Fibroblast of the conjunctiva (primary cell): ENCODE measurements at regions not wholly inside any gene's neighbourhood (a gene's known extent, or its start where the extent isn't known, plus 50 kb on each side); places are given as distances from the start of the nearest gene placed in this dataset.

Source experiments
- DNase-seq: peaks from one replicate; pipeline ENCODE4 v3.0.0-alpha.2; 2010; ENCODE audit warnings: low read depth

DNA sequence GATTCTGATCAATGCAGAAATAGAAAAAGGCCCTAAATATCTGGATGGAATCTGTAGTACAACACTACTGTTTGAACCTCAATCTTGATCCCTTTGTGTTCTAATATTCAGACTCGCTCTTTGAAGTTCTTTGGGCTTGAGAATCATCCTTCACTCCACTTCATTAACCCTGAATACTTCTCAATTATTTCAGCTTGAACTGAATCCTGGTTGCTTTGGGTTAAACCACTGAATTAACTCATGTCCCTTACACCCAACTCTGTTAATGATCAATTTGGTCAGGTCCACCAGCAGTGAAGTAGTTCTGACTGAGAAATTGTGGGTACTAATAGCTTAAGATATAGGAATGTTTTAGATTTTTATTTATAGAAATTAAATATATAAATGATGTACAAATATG lies 1707.2 kb upstream of the ACO1 start:
- DNase-seq: no peak

DNA sequence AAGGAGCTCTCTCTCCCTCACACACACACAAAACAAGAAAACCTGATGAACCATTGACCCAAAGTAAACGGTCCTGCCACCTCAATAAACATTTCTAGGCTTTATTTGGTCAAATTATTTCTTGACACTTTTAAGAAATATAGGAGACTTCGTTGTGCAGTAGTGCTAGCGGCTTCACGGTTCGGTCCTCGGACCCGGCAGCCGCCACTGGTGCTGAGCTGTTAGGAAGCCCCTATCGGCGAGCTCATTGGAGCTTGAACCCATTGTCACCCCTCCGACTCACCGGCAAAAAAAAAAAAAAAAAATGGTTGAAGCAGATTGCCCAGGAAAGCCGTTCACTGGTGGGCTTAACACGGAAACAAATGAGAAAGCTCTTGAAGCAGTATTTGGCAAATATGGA lies 1695.6 kb upstream of the ACO1 start:
- no peak for DNase-seq

DNA sequence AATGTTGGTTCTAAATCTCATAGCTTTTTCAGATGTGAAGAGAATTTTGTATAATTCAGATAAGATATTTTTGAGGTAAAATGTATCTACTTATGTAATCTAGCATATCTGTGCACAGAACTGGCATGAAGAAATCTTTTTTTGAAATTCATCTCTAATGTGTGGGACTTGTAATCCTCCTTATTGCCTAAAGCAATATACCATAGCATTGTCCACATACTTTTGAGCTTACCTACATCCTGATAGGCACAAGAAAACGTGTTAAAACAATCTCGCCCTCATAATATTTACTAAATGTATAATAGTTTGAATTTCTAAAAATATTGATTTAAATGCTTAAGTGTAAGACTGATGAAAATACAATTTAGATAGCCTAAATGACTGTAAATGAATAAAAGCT lies 1686.5 kb upstream of the ACO1 start:
- no peak for DNase-seq

DNA sequence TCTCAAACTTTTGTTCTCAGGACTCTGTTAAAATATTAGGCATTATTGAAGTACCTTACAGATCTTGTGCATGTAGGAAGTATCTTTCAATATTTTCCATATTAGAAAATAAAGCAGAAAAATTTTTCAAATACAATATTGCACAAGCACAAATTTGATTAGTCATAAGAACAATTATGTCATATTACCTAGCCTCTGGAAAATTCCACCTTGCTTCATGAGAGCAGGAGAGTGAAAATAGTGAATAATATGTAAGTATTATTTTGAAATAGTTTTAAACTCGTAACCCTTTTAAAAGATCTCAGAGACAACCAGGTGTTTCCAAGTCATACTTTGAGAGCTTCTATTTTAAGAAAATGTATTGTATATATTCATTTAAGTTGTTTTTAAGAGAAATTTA lies 1672.9 kb upstream of the ACO1 start:
- DNase-seq: no peak

GRCh38 chr9:30713243-30713642 lies 1671.2 kb upstream of the ACO1 start:
- DNase-seq: no peak

- no peak for DNase-seq
Observed at GRCh38 chr9:30714389-30714788, 1670.1 kb upstream of the ACO1 start.

DNA sequence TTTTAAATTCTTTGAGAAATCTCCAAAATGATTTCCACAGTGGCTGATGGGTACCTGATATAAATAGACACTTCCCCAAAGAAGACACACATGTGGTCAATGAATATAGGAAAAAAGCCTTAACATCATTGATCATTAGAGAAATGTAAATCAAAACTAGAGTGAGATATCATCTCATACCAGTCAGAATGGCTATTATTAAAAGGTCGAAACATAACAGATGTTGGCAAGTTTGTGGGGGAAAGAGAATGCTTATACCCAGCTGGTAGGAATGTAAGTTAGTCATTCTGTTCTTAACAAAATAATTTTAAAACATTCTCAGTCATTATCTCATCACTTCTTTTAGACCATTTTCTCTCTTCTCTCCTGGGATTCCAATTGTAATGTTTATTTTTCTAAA lies 1666.0 kb upstream of the ACO1 start:
- DNase-seq: no peak

GRCh38 chr9:30722065-30722464 lies 1662.4 kb upstream of the ACO1 start:
- DNase-seq: no peak

DNA sequence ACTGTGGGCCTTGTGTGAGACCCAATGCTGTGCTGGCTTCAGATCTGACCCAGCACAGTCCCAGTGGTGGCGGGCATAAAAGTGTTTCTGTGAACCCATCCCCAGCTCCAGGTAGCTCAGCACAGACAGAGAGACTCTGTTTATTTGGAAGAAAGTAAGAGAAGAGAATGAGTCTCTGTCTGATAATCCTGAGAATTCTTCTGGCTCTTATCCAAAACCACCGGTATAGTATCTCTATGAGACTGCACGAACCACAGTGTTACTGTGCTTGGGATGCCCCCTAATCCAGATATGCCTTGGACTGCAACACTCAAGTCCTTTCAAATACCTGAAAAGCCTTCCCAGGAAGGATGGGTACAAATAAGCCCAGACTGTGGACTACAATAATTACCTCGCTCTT lies 1660.8 kb upstream of the ACO1 start:
- no peak for DNase-seq

DNA sequence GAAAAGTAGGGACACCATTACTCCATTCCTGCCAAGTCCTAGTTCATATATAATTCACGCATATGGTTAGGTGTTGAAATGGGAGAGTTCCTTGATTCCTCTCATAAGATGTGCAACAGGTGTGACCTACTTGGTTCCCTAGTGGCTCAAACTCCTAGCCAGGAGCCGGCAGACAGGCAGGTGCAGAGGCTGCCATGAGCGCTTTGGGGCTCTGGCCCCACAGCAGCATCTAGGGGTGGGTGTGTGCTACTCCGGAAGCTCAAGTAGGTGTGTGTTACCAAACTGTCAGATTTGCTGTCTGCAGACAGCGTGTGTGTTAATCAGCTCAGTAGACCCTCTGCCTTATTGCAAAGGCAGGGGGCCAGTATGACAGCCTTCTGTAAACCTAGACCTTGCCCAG lies 1652.4 kb upstream of the ACO1 start:
- no peak for DNase-seq

DNA sequence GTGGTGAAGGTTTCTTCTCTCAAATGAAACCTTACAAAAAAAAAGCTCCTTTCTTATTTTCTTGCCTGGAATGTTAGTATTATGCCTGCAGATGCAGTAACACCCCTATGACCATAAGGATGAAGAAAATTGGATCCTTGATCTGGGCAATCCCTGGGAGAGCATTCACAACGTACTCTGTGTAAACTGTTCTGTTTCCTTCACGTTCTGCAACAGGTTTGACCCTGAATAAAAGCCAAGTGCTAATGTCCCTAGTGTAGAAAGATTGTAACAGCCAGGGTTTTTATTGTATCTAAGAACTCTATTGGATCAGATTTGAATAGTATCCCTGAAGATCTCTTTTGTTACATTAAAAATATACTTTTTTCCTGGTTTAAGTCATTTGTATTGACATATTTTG lies 1639.6 kb upstream of the ACO1 start:
- no peak for DNase-seq

DNA sequence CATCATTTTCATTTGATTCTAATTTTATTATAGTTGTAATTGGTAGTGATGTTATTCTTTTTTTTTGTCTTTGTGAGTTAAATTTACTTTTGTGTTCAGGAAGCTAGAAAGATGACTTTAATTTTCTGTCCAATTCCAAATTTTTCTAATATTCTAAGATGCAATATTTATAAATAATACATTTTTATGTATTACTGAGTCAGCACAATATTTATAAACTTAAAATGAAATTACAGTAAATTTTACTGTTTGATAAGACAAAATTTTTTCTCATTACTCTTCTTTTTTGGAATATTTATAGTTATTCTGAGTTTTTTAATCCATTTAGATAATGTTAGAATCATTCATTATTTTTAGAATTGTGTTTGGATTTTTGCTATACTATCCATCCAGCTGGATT lies 1637.9 kb upstream of the ACO1 start:
- DNase-seq: no peak

- no peak for DNase-seq
Observed at GRCh38 chr9:30757723-30758122, 1626.7 kb upstream of the ACO1 start.

DNA sequence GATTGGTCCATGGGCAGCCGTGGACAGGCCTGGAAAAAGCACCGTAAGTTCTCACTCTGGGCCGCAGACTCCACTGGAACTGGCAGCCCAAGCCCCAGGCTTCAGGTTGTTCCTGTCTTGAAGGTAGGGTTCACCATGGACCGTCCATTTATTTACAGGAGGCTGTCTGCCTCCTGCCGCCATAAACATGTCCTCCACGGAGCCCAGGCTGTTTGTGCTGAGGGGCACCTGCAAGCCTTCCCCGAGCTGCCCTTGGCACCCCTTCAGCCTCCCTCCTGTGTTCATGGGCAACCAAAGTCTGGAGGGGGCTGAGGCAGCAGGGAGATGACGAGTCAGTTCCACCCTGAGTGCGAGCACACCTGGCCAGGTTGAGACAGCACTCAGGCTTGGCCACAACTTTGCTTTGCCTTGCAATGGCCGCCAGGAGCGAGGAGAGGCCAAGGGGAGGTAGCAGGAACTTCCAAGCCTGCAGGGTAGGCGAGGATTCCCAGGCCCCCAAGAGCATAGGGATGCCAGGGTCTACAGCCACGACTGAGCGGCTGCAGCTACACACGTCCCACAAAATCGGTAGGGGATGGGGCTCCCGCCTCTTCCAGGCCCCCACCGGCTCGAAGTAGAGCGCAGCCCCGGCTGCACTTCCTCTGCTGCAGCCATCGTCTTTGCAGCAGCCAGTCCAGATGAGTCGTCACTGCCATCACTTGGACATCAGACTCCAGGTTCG lies 1625.6 kb upstream of the ACO1 start:
- no peak for DNase-seq

DNA sequence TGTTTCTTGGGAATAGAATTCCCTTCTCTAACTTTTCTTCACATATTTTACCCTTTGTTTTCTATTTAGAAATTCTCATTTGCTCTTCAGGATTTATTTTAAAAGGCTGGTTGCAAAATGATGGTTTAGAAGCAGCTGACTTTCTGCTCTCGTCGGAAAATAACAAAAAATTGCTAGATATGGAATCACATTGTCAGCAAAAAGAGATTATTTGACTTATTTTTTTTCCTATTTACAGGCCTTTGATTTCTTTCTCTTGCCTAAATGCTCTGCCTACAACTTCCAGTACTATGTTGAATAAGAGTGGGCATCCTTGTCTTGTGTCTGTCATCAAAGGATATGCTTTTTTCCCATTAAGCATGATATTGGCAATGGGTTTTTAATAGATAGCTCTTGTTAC lies 1619.1 kb upstream of the ACO1 start:
- no peak for DNase-seq

GRCh38 chr9:30771163-30771708 lies 1613.2 kb upstream of the ACO1 start:
- no peak for DNase-seq

- DNase-seq: no peak
Observed at GRCh38 chr9:30771760-30772159, 1612.7 kb upstream of the ACO1 start.

- no peak for DNase-seq
Observed at GRCh38 chr9:30773427-30773826, 1611.0 kb upstream of the ACO1 start.

- DNase-seq: no peak
Observed at GRCh38 chr9:30774326-30774725, 1610.1 kb upstream of the ACO1 start.

DNA sequence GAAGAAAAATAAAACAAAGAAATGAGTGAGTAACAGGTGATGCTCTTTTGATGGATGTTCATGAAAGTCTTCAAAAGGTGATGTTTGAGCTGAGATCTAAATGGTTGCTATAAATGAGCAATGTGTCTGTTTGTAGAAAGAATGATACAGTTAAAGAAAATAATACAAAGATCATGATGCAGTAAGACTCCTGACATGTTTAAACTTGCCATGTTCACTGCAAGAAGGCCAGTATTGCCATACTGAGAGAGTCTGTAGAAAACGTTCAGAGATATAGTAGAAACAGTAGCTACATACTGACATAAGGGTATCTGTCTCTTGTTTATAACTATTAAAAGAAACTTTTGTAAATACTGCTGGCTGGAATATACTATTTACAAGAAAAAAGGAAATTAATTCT lies 1609.2 kb upstream of the ACO1 start:
- no peak for DNase-seq

- no peak for DNase-seq
Observed at GRCh38 chr9:30796764-30797163, 1587.7 kb upstream of the ACO1 start.

DNA sequence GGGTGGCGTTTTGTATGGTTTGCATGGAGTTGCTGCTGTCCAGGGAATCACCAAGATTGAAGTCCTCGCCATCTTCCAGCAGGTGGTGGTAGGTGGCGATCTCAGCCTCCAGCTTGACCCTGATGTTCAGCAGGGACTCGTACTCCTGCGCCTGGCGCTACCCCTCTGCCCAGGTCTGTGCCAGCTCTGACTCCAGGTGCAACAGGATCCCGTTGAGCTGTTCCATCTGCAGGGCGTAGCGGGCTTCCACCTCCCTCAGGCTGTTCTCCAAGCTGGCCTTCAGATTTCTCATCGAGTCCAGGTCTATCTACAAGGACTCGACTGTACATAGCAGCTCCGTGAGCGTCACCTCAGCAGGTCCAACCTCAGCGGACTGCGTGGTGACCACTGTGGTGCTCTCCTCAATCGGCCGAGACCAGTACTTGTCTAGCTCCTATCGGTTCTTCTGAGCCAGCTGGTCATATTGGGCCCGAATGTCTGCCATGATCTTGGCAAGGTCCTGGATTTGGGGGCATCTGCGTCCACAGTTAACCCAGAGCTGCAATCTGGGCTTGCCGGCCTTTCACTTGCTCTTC lies 1584.8 kb upstream of the ACO1 start:
- no peak for DNase-seq

- no peak for DNase-seq
Observed at GRCh38 chr9:30800421-30800820, 1584.0 kb upstream of the ACO1 start.

- no peak for DNase-seq
Observed at GRCh38 chr9:30812821-30813220, 1571.6 kb upstream of the ACO1 start.
